ENCODE measurements at regions not wholly inside any gene's neighbourhood (a gene's known extent, or its start where the extent isn't known, plus 50 kb on each side); places are given as distances from the start of the nearest gene placed in this dataset.

GRCh38 chr3:135757421-135757820 is 208.1 kb upstream of the PPP2R3A start:
- TF ChIP-seq CTCF (IDR thresholded peaks at IDR 0.05) (no peak), POLR2A (IDR thresholded peaks at IDR 0.05) (no peak)
